H1 (cell line): ENCODE measurements at regions not wholly inside any gene's neighbourhood (a gene's known extent, or its start where the extent isn't known, plus 50 kb on each side); places are given as distances from the start of the nearest gene placed in this dataset.

Experiments
- CHD7 ChIP-seq: fragments of 300-600 bp; sonication (generic); IDR thresholded peaks from 2 replicates; pipeline ENCODE4 v1.7.1; 2012; ENCODE audit warnings: low read length, moderate library complexity, mild to moderate bottlenecking, inconsistent platforms; ENCODE audit not compliant: insufficient replicate concordance
- HDAC2 ChIP-seq, 2 experiments: fragments of 300-600 bp in 1 of 2; sonication (generic) in 1 of 2; IDR thresholded peaks; 2 replicates each; pipeline ENCODE4 v1.6.1; 2011 to 2012; ENCODE audit warnings: low read depth in 2 of 2, low read length in 2 of 2, mild to moderate bottlenecking in 2 of 2, moderate library complexity in 2 of 2, borderline replicate concordance in 1 of 2, inconsistent platforms in 1 of 2

- TF ChIP-seq CHD7 = no peak
- TF ChIP-seq HDAC2 (IDR thresholded peaks at IDR 0.05; ENCODE audit: borderline replicate concordance in 1 of 2, low read depth in 2 of 2, low read length in 2 of 2) = no peak
Measured at GRCh38 chr4:138437263-138437851, 195.2 kb upstream of the SLC7A11 start (continued).
